OCI-LY1 (cell line): ENCODE measurements at regions not wholly inside any gene's neighbourhood (a gene's known extent, or its start where the extent isn't known, plus 50 kb on each side); places are given as distances from the start of the nearest gene placed in this dataset.

ENCODE experiments used
- H2AFZ ChIP-seq: fragments of 200-600 bp; sonication (generic), shearing (Covaris generic); 2 replicates; pipeline ENCODE4 v1.6.0; 2014; ENCODE audit warnings: antibody characterized with exemption, mild to moderate bottlenecking, low read length
- H3F3A ChIP-seq: fragments of 200-600 bp; sonication (generic), shearing (Covaris generic); 2 replicates; pipeline ENCODE4 v1.6.0; 2014; ENCODE audit warnings: mild to moderate bottlenecking, antibody characterized with exemption, low read length, moderate library complexity; ENCODE audit not compliant: insufficient read depth
- H3K27ac ChIP-seq: fragments of 200-600 bp; sonication (generic); 2 replicates; pipeline ENCODE4 v1.5.1; 2014; ENCODE audit warnings: low read length, mixed run types, mild to moderate bottlenecking, low read depth; ENCODE audit not compliant: poor library complexity, severe bottlenecking
- H3K27me3 ChIP-seq: fragments of 200-600 bp; sonication (generic); 2 replicates; pipeline ENCODE4 v1.6.0; 2014; ENCODE audit warnings: antibody characterized with exemption, mild to moderate bottlenecking, low read length, moderate library complexity; ENCODE audit not compliant: insufficient read depth
- H3K36me3 ChIP-seq: fragments of 200-600 bp; sonication (generic); 2 replicates; pipeline ENCODE4 v1.6.1; 2014; ENCODE audit warnings: mild to moderate bottlenecking, antibody characterized with exemption, low read length, moderate library complexity, mixed read lengths; ENCODE audit not compliant: insufficient read depth
- H3K4me1 ChIP-seq: fragments of 200-600 bp; sonication (generic); 2 replicates; pipeline ENCODE4 v1.5.1; 2014; ENCODE audit warnings: mild to moderate bottlenecking, low read length, moderate library complexity; ENCODE audit not compliant: insufficient read depth, severe bottlenecking
- H3K4me2 ChIP-seq: fragments of 200-600 bp; sonication (generic), shearing (Covaris generic); 2 replicates; pipeline ENCODE4 v1.6.1; 2014; ENCODE audit warnings: low read length
- H3K4me3 ChIP-seq: fragments of 200-600 bp; sonication (generic); 2 replicates; pipeline ENCODE4 v1.5.1; 2014; ENCODE audit warnings: low read length, low read depth, mild to moderate bottlenecking, mixed read lengths; ENCODE audit not compliant: poor library complexity, severe bottlenecking
- H3K79me2 ChIP-seq: fragments of 200-600 bp; shearing (Covaris generic); 2 replicates; pipeline ENCODE4 v1.6.1; 2016; ENCODE audit warnings: mixed run types, low read length, mixed read lengths; ENCODE audit not compliant: insufficient read depth
- H3K9ac ChIP-seq: fragments of 200-600 bp; sonication (generic), shearing (Covaris generic); 2 replicates; pipeline ENCODE4 v1.6.1; 2014; ENCODE audit warnings: mild to moderate bottlenecking, low read length, mixed read lengths
- H3K9me2 ChIP-seq: fragments of 200-600 bp; sonication (generic), shearing (Covaris generic); 2 replicates; pipeline ENCODE4 v1.6.1; 2014; ENCODE audit warnings: low read depth, mild to moderate bottlenecking, low read length, mixed read lengths
- H3K9me3 ChIP-seq: fragments of 200-600 bp; shearing (Covaris generic); 2 replicates; pipeline ENCODE4 v1.6.1; 2014; ENCODE audit warnings: low read length, mixed read lengths
- H4K20me1 ChIP-seq: fragments of 200-600 bp; sonication (generic), shearing (Covaris generic); 2 replicates; pipeline ENCODE4 v1.6.0; 2016; ENCODE audit warnings: mild to moderate bottlenecking, low read length; ENCODE audit not compliant: insufficient read depth
- CTCF ChIP-seq: fragments of 200-600 bp; sonication (generic), shearing (Covaris generic); IDR thresholded peaks from 2 replicates; pipeline ENCODE4 v1.5.1; 2017; ENCODE audit warnings: mild to moderate bottlenecking, antibody characterized with exemption, low read length, moderate library complexity, mixed read lengths
- EZH2 ChIP-seq: fragments of 200-600 bp; sonication (generic), shearing (Covaris generic); IDR thresholded peaks from 2 replicates; pipeline ENCODE4 v1.8.0; 2017; ENCODE audit warnings: borderline replicate concordance, mixed run types, mild to moderate bottlenecking, antibody characterized with exemption, low read length, moderate library complexity, mixed read lengths

- no peaks in the 10 kb centered on the region for H3K79me2 ChIP-seq
- H3K9me3 ChIP-seq, result no peaks in the 10 kb centered on the region
- H3K4me3 ChIP-seq, result no peak overlapping the region
- no peaks in the 10 kb centered on the region for H3K36me3 ChIP-seq
- H3K27ac ChIP-seq, result no peak overlapping the region
- H2AFZ ChIP-seq, result no peak overlapping the region
- no peaks in the 10 kb centered on the region for H3K4me1 ChIP-seq
- H3K9ac ChIP-seq, result no peak overlapping the region
- no peaks in the 10 kb centered on the region for H4K20me1 ChIP-seq
- TF ChIP-seq CTCF (no peak), EZH2 (no peak)
- H3F3A ChIP-seq, result no peaks in the 10 kb centered on the region
- no peaks in the 10 kb centered on the region for H3K9me2 ChIP-seq
- H3K4me2 ChIP-seq, result no peak overlapping the region
- no peaks in the 10 kb centered on the region for H3K27me3 ChIP-seq
Measured at GRCh38 chr10:4162571-4163286, 377.7 kb upstream of the KLF6 start.

- H3K36me3 ChIP-seq, result no peaks in the 10 kb centered on the region
- no peak overlapping the region for H3K9ac ChIP-seq
- no peak overlapping the region for H3K4me3 ChIP-seq
- H3K27ac ChIP-seq, result no peak overlapping the region
- no peaks in the 10 kb centered on the region for H3K9me2 ChIP-seq
- no peaks in the 10 kb centered on the region for H3K79me2 ChIP-seq
- no peak overlapping the region for H2AFZ ChIP-seq
- H3F3A ChIP-seq, result no peaks in the 10 kb centered on the region
- H3K4me1 ChIP-seq, result no peaks in the 10 kb centered on the region
- no peak for TF ChIP-seq CTCF
- TF ChIP-seq EZH2, result no peak
- H3K4me2 ChIP-seq, result no peak overlapping the region
- H4K20me1 ChIP-seq, result no peaks in the 10 kb centered on the region
- no peaks in the 10 kb centered on the region for H3K27me3 ChIP-seq
- no peaks in the 10 kb centered on the region for H3K9me3 ChIP-seq
Measured at GRCh38 chr10:4159173-4159572, 374.2 kb upstream of the KLF6 start.

- no peak overlapping the region for H3K4me2 ChIP-seq
- no peaks in the 10 kb centered on the region for H3F3A ChIP-seq
- H3K36me3 ChIP-seq, result no peaks in the 10 kb centered on the region
- H3K9ac ChIP-seq, result no peak overlapping the region
- H3K79me2 ChIP-seq, result no peaks in the 10 kb centered on the region
- H3K27me3 ChIP-seq, result no peaks in the 10 kb centered on the region
- H3K27ac ChIP-seq, result no peak overlapping the region
- no peak overlapping the region for H3K4me3 ChIP-seq
- H3K4me1 ChIP-seq, result no peaks in the 10 kb centered on the region
- H4K20me1 ChIP-seq, result no peaks in the 10 kb centered on the region
- H2AFZ ChIP-seq, result no peak overlapping the region
- H3K9me3 ChIP-seq, result no peaks in the 10 kb centered on the region
- TF ChIP-seq EZH2 (no peak), CTCF (no peak)
- H3K9me2 ChIP-seq, result no peaks in the 10 kb centered on the region
Measured at GRCh38 chr10:4154191-4154715, 369.2 kb upstream of the KLF6 start.
